Mucosa of rectum (tissue), 2 donors: ENCODE measurements at regions not wholly inside any gene's neighbourhood (a gene's known extent, or its start where the extent isn't known, plus 50 kb on each side); places are given as distances from the start of the nearest gene placed in this dataset.

Experiments
- H3K27ac ChIP-seq, 2 donors: one replicate each; pipeline ENCODE4 v1.7.0; 2013; ENCODE audit warnings: inconsistent platforms in 2 of 2, low read depth in 2 of 2, low read length in 2 of 2
- H3K27me3 ChIP-seq, 2 donors: one replicate each; pipeline ENCODE4 v1.7.0; 2013; ENCODE audit warnings: low read length in 2 of 2; ENCODE audit not compliant: control insufficient read depth in 2 of 2, insufficient read depth in 2 of 2
- H3K36me3 ChIP-seq, 2 donors: one replicate each; pipeline ENCODE4 v1.7.0; 2013; ENCODE audit warnings: low read length in 2 of 2; ENCODE audit not compliant: control insufficient read depth in 2 of 2, insufficient read depth in 2 of 2
- H3K4me1 ChIP-seq, 2 donors: one replicate each; pipeline ENCODE4 v1.7.0; 2013; ENCODE audit warnings: low read length in 2 of 2, mild to moderate bottlenecking in 1 of 2; ENCODE audit not compliant: control insufficient read depth in 2 of 2, insufficient read depth in 2 of 2
- H3K4me3 ChIP-seq, 2 donors: one replicate each; pipeline ENCODE4 v1.7.0; 2013; ENCODE audit warnings: low read length in 2 of 2
- H3K9ac ChIP-seq, 2 donors: one replicate each; pipeline ENCODE4 v1.7.0; 2013; ENCODE audit warnings: low read length in 2 of 2, low read depth in 1 of 2, mild to moderate bottlenecking in 1 of 2
- H3K9me3 ChIP-seq, 2 donors: one replicate each; pipeline ENCODE4 v1.7.0; 2013; ENCODE audit warnings: low read length in 2 of 2; ENCODE audit not compliant: control insufficient read depth in 2 of 2
- donor health status: healthy.
- donor health status: Normal muscosa, but diverticular disease.

GRCh38 chr2:16398486-16399043, 267.1 kb downstream of the CYRIA start:
- Histone ChIP-seq H3K36me3 (no peaks in the 10 kb centered on the region), H3K4me3 (no peak overlapping the region), H3K4me1 (no peaks in the 10 kb centered on the region), H3K9me3 (no peaks in the 10 kb centered on the region), H3K27me3 (no peaks in the 10 kb centered on the region), H3K9ac (no peak overlapping the region), H3K27ac (no peak overlapping the region)

GRCh38 chr2:16397681-16398475, 267.8 kb downstream of the CYRIA start:
- no peaks in the 10 kb centered on the region for H3K9me3 ChIP-seq
- no peak overlapping the region for H3K27ac ChIP-seq
- no peak overlapping the region for H3K9ac ChIP-seq
- H3K36me3 ChIP-seq, result no peaks in the 10 kb centered on the region
- H3K4me3 ChIP-seq, result no peak overlapping the region
- no peaks in the 10 kb centered on the region for H3K27me3 ChIP-seq
- H3K4me1 ChIP-seq, result no peaks in the 10 kb centered on the region

- no peaks in the 10 kb centered on the region for H3K4me1 ChIP-seq
- H3K27ac ChIP-seq, result no peak overlapping the region
- no peaks in the 10 kb centered on the region for H3K27me3 ChIP-seq
- no peaks in the 10 kb centered on the region for H3K36me3 ChIP-seq
- no peak overlapping the region for H3K9ac ChIP-seq
- no peak overlapping the region for H3K4me3 ChIP-seq
- H3K9me3 ChIP-seq, result no peaks in the 10 kb centered on the region
Measured at GRCh38 chr2:16396986-16397385, 268.6 kb downstream of the CYRIA start.

GRCh38 chr2:16396171-16396570, 269.5 kb downstream of the CYRIA start:
- H3K27ac ChIP-seq, result no peak overlapping the region
- no peak overlapping the region for H3K4me3 ChIP-seq
- H3K9me3 ChIP-seq, result no peaks in the 10 kb centered on the region
- H3K4me1 ChIP-seq, result no peaks in the 10 kb centered on the region
- H3K27me3 ChIP-seq, result no peaks in the 10 kb centered on the region
- no peak overlapping the region for H3K9ac ChIP-seq
- no peaks in the 10 kb centered on the region for H3K36me3 ChIP-seq

GRCh38 chr2:16395601-16396000, 270.0 kb downstream of the CYRIA start:
- Histone ChIP-seq H3K27ac (no peak overlapping the region), H3K9me3 (no peaks in the 10 kb centered on the region), H3K4me3 (no peak overlapping the region), H3K27me3 (no peaks in the 10 kb centered on the region), H3K9ac (no peak overlapping the region), H3K4me1 (no peaks in the 10 kb centered on the region), H3K36me3 (no peaks in the 10 kb centered on the region)

- no peak overlapping the region for H3K27ac ChIP-seq
- H3K36me3 ChIP-seq, result no peaks in the 10 kb centered on the region
Measured at GRCh38 chr2:16394986-16395550, 270.6 kb downstream of the CYRIA start.

GRCh38 chr2:16394072-16394985, 271.3 kb downstream of the CYRIA start:
- no peaks in the 10 kb centered on the region for H3K27me3 ChIP-seq

More at GRCh38 chr2:16394986-16395550, 270.6 kb downstream of the CYRIA start:
- no peak overlapping the region for H3K4me3 ChIP-seq
- no peaks in the 10 kb centered on the region for H3K9me3 ChIP-seq
- no peaks in the 10 kb centered on the region for H3K27me3 ChIP-seq
- no peak overlapping the region for H3K9ac ChIP-seq
- H3K4me1 ChIP-seq, result no peaks in the 10 kb centered on the region

GRCh38 chr2:16393500-16394071, 272.0 kb downstream of the CYRIA start:
- no peaks in the 10 kb centered on the region for H3K4me1 ChIP-seq
- H3K36me3 ChIP-seq, result no peaks in the 10 kb centered on the region
- H3K4me3 ChIP-seq, result no peak overlapping the region
- no peaks in the 10 kb centered on the region for H3K9me3 ChIP-seq
- H3K27ac ChIP-seq, result no peak overlapping the region
- H3K27me3 ChIP-seq, result no peaks in the 10 kb centered on the region
- no peak overlapping the region for H3K9ac ChIP-seq

More at GRCh38 chr2:16394072-16394985, 271.3 kb downstream of the CYRIA start:
- Histone ChIP-seq H3K9ac (no peak overlapping the region), H3K36me3 (no peaks in the 10 kb centered on the region), H3K4me1 (no peaks in the 10 kb centered on the region), H3K27ac (no peak overlapping the region), H3K4me3 (no peak overlapping the region), H3K9me3 (no peaks in the 10 kb centered on the region)

GRCh38 chr2:16392647-16393499, 272.8 kb downstream of the CYRIA start:
- Histone ChIP-seq H3K27ac (no peak overlapping the region), H3K27me3 (no peaks in the 10 kb centered on the region), H3K4me3 (no peak overlapping the region), H3K9me3 (no peaks in the 10 kb centered on the region), H3K9ac (no peak overlapping the region), H3K4me1 (no peaks in the 10 kb centered on the region), H3K36me3 (no peaks in the 10 kb centered on the region)
